PC-9 (cell line): ENCODE measurements at regions not wholly inside any gene's neighbourhood (a gene's known extent, or its start where the extent isn't known, plus 50 kb on each side); places are given as distances from the start of the nearest gene placed in this dataset.

ENCODE experiments used
- BruUV-seq: library from RNA; stranded (reverse); fragments of 400-500 nt; replicated peaks from 2 replicates; lab custom pipeline; 2021; lab: Mats Ljungman, UMichigan
- CTCF ChIA-PET: fragments of 300-600 bp; sonication (Branson Sonifier 250); formaldehyde crosslinking; loops from one replicate; lab custom pipeline; 2022; ENCODE audit warnings: antibody characterized with exemption; lab: Charles Lee
- POLR2A ChIA-PET: fragments of 300-600 bp; sonication (Branson Sonifier 250); formaldehyde crosslinking; loops from one replicate; lab custom pipeline; 2022; ENCODE audit warnings: antibody characterized with exemption; ENCODE audit not compliant: unreplicated experiment; lab: Charles Lee
- DNase-seq, 2 experiments: peaks; one replicate each; pipeline versions ENCODE4 v3.0.0 to v3.0.0-alpha.2; 2015 to 2022; ENCODE audit warnings: mixed read lengths in 1 of 2
- H2AFZ ChIP-seq: fragments of 200-600 bp; sonication (generic); 2 replicates; pipeline ENCODE4 v1.8.1; 2017; ENCODE audit warnings: antibody characterized with exemption
- H3F3A ChIP-seq: fragments of 200-600 bp; sonication (generic); 2 replicates; pipeline ENCODE4 v1.8.1; 2017; ENCODE audit warnings: antibody characterized with exemption, mild to moderate bottlenecking, low read depth; ENCODE audit not compliant: insufficient read depth
- H3K27ac ChIP-seq: fragments of 200-600 bp; sonication (generic); 2 replicates; pipeline ENCODE4 v1.6.1; 2016; ENCODE audit warnings: mixed run types
- H3K27me3 ChIP-seq: fragments of 200-600 bp; sonication (generic); 2 replicates; pipeline ENCODE4 v1.6.1; 2016; ENCODE audit warnings: low read depth, mixed run types; ENCODE audit not compliant: insufficient read depth
- H3K36me3 ChIP-seq: fragments of 200-600 bp; sonication (generic); 2 replicates; pipeline ENCODE4 v1.6.1; 2016; ENCODE audit warnings: low read depth, mixed run types
- H3K4me1 ChIP-seq: fragments of 200-600 bp; sonication (generic); replicated peaks from 2 replicates; pipeline ENCODE4 v1.6.1; 2016; ENCODE audit warnings: mixed run types; ENCODE audit not compliant: insufficient read depth
- H3K4me2 ChIP-seq: fragments of 200-600 bp; sonication (generic); 2 replicates; pipeline ENCODE4 v1.6.1; 2017; ENCODE audit warnings: mixed run types
- H3K4me3 ChIP-seq: fragments of 200-600 bp; sonication (generic); 2 replicates; pipeline ENCODE4 v1.6.1; 2016; ENCODE audit warnings: mixed run types
- H3K79me2 ChIP-seq: fragments of 200-600 bp; sonication (generic); 2 replicates; pipeline ENCODE4 v1.6.1; 2017; ENCODE audit warnings: low read depth, mixed run types
- H3K9me2 ChIP-seq: fragments of 200-600 bp; sonication (generic); 2 replicates; pipeline ENCODE4 v1.8.1; 2017; ENCODE audit warnings: mild to moderate bottlenecking; ENCODE audit not compliant: insufficient read depth
- H3K9me3 ChIP-seq: fragments of 200-600 bp; sonication (generic); 2 replicates; pipeline ENCODE4 v1.8.1; 2016; ENCODE audit warnings: low read depth; ENCODE audit not compliant: insufficient read depth
- H4K20me1 ChIP-seq: fragments of 200-600 bp; sonication (generic); 2 replicates; pipeline ENCODE4 v1.8.1; 2017; ENCODE audit not compliant: insufficient read depth
- CTCF ChIP-seq: fragments of 200-600 bp; sonication (generic); conservative IDR thresholded peaks from 2 replicates; pipeline ENCODE4 v1.6.1; 2017; ENCODE audit warnings: mixed run types, antibody characterized with exemption, mild to moderate bottlenecking, moderate library complexity
- EZH2 ChIP-seq: fragments of 200-600 bp; sonication (generic); IDR thresholded peaks from 2 replicates; pipeline ENCODE4 v1.8.0; 2017; ENCODE audit warnings: antibody characterized with exemption, low read depth
- intact Hi-C: fragments of 100-400 bp; cut with micrococcal nuclease; formaldehyde crosslinking; loops from one replicate; pipeline ENCODE4 v1.10.0; 2022; ENCODE audit not compliant: unreplicated experiment

- Histone ChIP-seq H3K4me3 (no peak overlapping the region), H3K9me3 (no peaks in the 10 kb centered on the region; the same call in 1 of the 2 replicates), H2AFZ (no peak overlapping the region), H3K27ac (no peak overlapping the region), H3F3A (no peaks in the 10 kb centered on the region), H3K9me2 (no peaks in the 10 kb centered on the region), H3K79me2 (no peaks in the 10 kb centered on the region), H3K4me1 (no peaks in the 10 kb centered on the region), H3K36me3 (no peaks in the 10 kb centered on the region), H3K27me3 (no peaks in the 10 kb centered on the region), H4K20me1 (no peaks in the 10 kb centered on the region), H3K4me2 (no peak overlapping the region)
- no peak for DNase-seq
- TF ChIP-seq EZH2 = no peak
- no peak for TF ChIP-seq CTCF
- intact Hi-C loops = no loop called here
- BruUV-seq = no TSS peak
- ChIA-PET POLR2A (no interaction called here), CTCF (no interaction called here)
Observed at GRCh38 chr18:4543711-4544110, 88.6 kb upstream of the DLGAP1 start.

DNA sequence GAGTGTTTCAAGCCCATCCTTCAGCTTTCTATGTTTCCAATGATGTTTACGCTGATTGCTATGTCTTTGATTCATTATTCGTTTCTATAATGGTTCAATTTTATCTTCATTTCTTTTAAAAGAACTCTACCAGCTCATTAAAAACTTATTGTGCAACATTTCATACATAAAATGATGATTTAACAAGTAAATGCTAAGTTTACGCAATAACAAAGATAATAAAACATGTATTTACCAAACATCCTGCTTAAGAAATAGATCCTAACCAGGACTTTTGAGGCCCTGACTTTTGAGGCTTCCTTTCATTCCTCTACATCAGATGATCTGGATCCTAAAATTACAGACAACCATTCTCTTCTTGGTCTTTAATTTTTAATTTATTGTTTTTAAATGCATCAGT lies 86.5 kb upstream of the DLGAP1 start:
- no peak overlapping the region for H3K27ac ChIP-seq
- no peak overlapping the region for H3K4me3 ChIP-seq
- no peaks in the 10 kb centered on the region for H3K9me2 ChIP-seq
- no peaks in the 10 kb centered on the region for H3K79me2 ChIP-seq
- CTCF ChIA-PET = no interaction called here
- intact Hi-C loops = no loop called here
- no peaks in the 10 kb centered on the region for H3K27me3 ChIP-seq
- no peaks in the 10 kb centered on the region for H3F3A ChIP-seq
- no peak for DNase-seq
- H3K9me3 ChIP-seq = no peaks in the 10 kb centered on the region
- no peaks in the 10 kb centered on the region for H3K36me3 ChIP-seq
- H3K4me1 ChIP-seq = no peaks in the 10 kb centered on the region
- TF ChIP-seq EZH2 (no peak), CTCF (no peak)
- no peaks in the 10 kb centered on the region for H4K20me1 ChIP-seq
- POLR2A ChIA-PET = no interaction called here
- no peak overlapping the region for H3K4me2 ChIP-seq
- H2AFZ ChIP-seq = no peak overlapping the region
- no TSS peak for BruUV-seq

DNA sequence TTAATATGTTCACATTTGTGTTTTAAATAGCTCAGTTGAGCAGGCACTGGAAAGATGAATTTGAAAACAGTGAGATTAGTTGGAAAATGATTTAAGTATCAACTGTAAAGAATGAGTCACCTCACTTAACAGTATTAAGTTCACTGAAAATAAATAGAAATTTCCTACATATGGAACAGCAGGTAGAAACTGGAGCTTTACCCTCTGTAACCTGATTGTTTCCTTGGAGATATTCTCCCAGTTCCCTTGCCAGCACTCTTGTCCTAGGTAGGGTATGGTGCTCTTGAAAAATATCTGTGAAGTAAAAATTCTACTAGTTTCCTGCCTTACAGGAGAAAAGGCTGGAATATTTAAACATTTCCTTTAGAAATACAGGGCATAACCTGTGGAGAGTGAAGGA lies 81.3 kb upstream of the DLGAP1 start:
- no peaks in the 10 kb centered on the region for H3K9me3 ChIP-seq
- H3K4me2 ChIP-seq = no peak overlapping the region
- no peak for DNase-seq
- TF ChIP-seq EZH2 (no peak), CTCF (no peak)
- H3K4me1 ChIP-seq = no peaks in the 10 kb centered on the region
- no peaks in the 10 kb centered on the region for H3K27me3 ChIP-seq
- no peak overlapping the region for H2AFZ ChIP-seq
- ChIA-PET CTCF (no interaction called here), POLR2A (no interaction called here)
- no peaks in the 10 kb centered on the region for H4K20me1 ChIP-seq
- H3K4me3 ChIP-seq = no peak overlapping the region
- H3K79me2 ChIP-seq = no peaks in the 10 kb centered on the region
- H3K36me3 ChIP-seq = no peaks in the 10 kb centered on the region
- no TSS peak for BruUV-seq
- no peak overlapping the region for H3K27ac ChIP-seq
- H3K9me2 ChIP-seq = no peaks in the 10 kb centered on the region
- no peaks in the 10 kb centered on the region for H3F3A ChIP-seq
- intact Hi-C loops = no loop called here
